Liver (tissue), 2 donors: ENCODE measurements at regions not wholly inside any gene's neighbourhood (a gene's known extent, or its start where the extent isn't known, plus 50 kb on each side); places are given as distances from the start of the nearest gene placed in this dataset.

Experiments used
- YY1 ChIP-seq: IDR thresholded peaks from 2 replicates; pipeline ENCODE4 v1.6.1; 2016; ENCODE audit warnings: antibody characterized with exemption, mild to moderate bottlenecking
- TF ChIP-seq, protein P1 (sequence below): fragments of 150-350 bp; IDR thresholded peaks from 2 replicates; pipeline ENCODE4 v1.5.1; 2017; ENCODE audit warnings: improper control_type of control experiment, low read depth, low read length; ENCODE audit not compliant: missing input control
- TF ChIP-seq, protein P2 (sequence below): IDR thresholded peaks from 2 replicates; pipeline ENCODE4 v1.6.1; 2016; ENCODE audit warnings: antibody characterized with exemption
- donor health status: healthy.

DNA sequence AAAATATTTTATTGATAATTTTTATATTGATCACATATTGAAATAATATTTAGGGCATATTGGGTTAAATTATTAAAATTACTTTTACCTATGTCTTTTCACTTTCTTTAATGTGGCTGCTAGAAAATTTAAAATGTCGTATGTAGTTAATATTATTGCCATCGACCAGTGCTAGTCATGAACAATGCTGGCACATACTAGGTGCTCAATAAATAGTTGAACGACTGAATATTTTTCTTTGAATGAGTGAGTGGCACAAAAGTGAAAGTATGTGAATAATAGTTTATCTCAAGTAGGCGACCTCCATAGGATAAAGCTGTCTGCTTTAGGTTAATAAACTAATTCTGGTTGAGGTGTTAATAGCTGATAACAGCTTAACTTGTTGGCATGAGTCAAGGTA is 150.8 kb upstream of the FGGY start:
- TF ChIP-seq, protein P1, sequence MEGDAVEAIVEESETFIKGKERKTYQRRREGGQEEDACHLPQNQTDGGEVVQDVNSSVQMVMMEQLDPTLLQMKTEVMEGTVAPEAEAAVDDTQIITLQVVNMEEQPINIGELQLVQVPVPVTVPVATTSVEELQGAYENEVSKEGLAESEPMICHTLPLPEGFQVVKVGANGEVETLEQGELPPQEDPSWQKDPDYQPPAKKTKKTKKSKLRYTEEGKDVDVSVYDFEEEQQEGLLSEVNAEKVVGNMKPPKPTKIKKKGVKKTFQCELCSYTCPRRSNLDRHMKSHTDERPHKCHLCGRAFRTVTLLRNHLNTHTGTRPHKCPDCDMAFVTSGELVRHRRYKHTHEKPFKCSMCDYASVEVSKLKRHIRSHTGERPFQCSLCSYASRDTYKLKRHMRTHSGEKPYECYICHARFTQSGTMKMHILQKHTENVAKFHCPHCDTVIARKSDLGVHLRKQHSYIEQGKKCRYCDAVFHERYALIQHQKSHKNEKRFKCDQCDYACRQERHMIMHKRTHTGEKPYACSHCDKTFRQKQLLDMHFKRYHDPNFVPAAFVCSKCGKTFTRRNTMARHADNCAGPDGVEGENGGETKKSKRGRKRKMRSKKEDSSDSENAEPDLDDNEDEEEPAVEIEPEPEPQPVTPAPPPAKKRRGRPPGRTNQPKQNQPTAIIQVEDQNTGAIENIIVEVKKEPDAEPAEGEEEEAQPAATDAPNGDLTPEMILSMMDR: no peak
- TF ChIP-seq YY1: no peak
- TF ChIP-seq, protein P2, sequence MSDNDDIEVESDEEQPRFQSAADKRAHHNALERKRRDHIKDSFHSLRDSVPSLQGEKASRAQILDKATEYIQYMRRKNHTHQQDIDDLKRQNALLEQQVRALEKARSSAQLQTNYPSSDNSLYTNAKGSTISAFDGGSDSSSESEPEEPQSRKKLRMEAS: no peak
